DMS153 (cell line): ENCODE measurements at regions not wholly inside any gene's neighbourhood (a gene's known extent, or its start where the extent isn't known, plus 50 kb on each side); places are given as distances from the start of the nearest gene placed in this dataset.
"Not testable (repeated sequence)": the region's sequence is repeated elsewhere in the genome, so short reads cannot be mapped to it uniquely, and the experiment has no call there.

Experiments
- DNase-seq: peaks from one replicate; lab custom pipeline; 2025; lab: John Stamatoyannopoulos, UW

- no peak for DNase-seq
These were observed 161.5 kb upstream of the WDR1 start for GRCh38 chr4:10278071-10278470.

- DNase-seq = no peak
These were observed 159.6 kb upstream of the WDR1 start for GRCh38 chr4:10276152-10276551.

- DNase-seq = no peak
These were observed 159.1 kb upstream of the WDR1 start for GRCh38 chr4:10275696-10276095.

GRCh38 chr4:10273030-10273429, 156.4 kb upstream of the WDR1 start:
- DNase-seq = no peak

GRCh38 chr4:10272511-10272910, 155.9 kb upstream of the WDR1 start:
- DNase-seq = no peak

- peak; percentile 17 for DNase-seq
These were observed 150.5 kb upstream of the WDR1 start for GRCh38 chr4:10267066-10267465.

GRCh38 chr4:10260777-10261176, 144.2 kb upstream of the WDR1 start:
- DNase-seq = no peak

- no peak for DNase-seq
These were observed 143.4 kb upstream of the WDR1 start for GRCh38 chr4:10259976-10260375.

- no peak for DNase-seq
These were observed 139.6 kb upstream of the WDR1 start for GRCh38 chr4:10256203-10256602.

GRCh38 chr4:10253765-10254164, 137.2 kb upstream of the WDR1 start:
- no peak for DNase-seq

GRCh38 chr4:10245751-10246150, 129.2 kb upstream of the WDR1 start:
- DNase-seq = no peak

- DNase-seq = no peak
These were observed 127.3 kb upstream of the WDR1 start for GRCh38 chr4:10243856-10244255.

- DNase-seq = no peak
These were observed 124.1 kb upstream of the WDR1 start for GRCh38 chr4:10240691-10241090.

- no peak for DNase-seq
These were observed 123.5 kb upstream of the WDR1 start for GRCh38 chr4:10239982-10240654.

GRCh38 chr4:10237131-10237530, 120.5 kb upstream of the WDR1 start:
- no peak for DNase-seq

GRCh38 chr4:10232114-10232513, 115.5 kb upstream of the WDR1 start:
- DNase-seq = no peak

GRCh38 chr4:10226756-10227155, 110.2 kb upstream of the WDR1 start:
- DNase-seq = no peak

GRCh38 chr4:10225096-10225495, 108.5 kb upstream of the WDR1 start:
- DNase-seq = no peak

- no peak for DNase-seq
These were observed 107.2 kb upstream of the WDR1 start for GRCh38 chr4:10223782-10224181.

GRCh38 chr4:10213481-10213880, 96.9 kb upstream of the WDR1 start:
- not testable (repeated sequence) for DNase-seq

GRCh38 chr4:10212901-10213300, 96.3 kb upstream of the WDR1 start:
- DNase-seq = no peak

- DNase-seq = no peak
These were observed 95.8 kb upstream of the WDR1 start for GRCh38 chr4:10212400-10212799.

- DNase-seq = no peak
These were observed 90.5 kb upstream of the WDR1 start for GRCh38 chr4:10207116-10207515.

GRCh38 chr4:10205223-10205622, 88.6 kb upstream of the WDR1 start:
- DNase-seq = no peak
